ENCODE measurements at regions not wholly inside any gene's neighbourhood (a gene's known extent, or its start where the extent isn't known, plus 50 kb on each side); places are given as distances from the start of the nearest gene placed in this dataset.

GRCh38 chr14:22699801-22700564, 55.8 kb upstream of the OR6J1 start:
- WGBS = 84% methylated on average over 8 of the region's 8 CpGs
- Histone ChIP-seq H3K36me3 (ENCODE audit: insufficient read depth, low read length) (no peaks in the 10 kb centered on the region), H3K9me3 (ENCODE audit: insufficient read depth, low read depth, low read length) (no peaks in the 10 kb centered on the region), H3K9ac (ENCODE audit: low read depth, low read length) (no peak overlapping the region), H3K27me3 (ENCODE audit: insufficient read depth, low read length) (peaks cover 2% of the 10 kb centered on the region; the same call in 1 of the 2 replicates), H3K4me3 (ENCODE audit: low read length) (no peak overlapping the region), H3K4me1 (ENCODE audit: insufficient read depth, low read length) (no peaks in the 10 kb centered on the region), H3K27ac (ENCODE audit: low read depth, low read length) (no peak overlapping the region)

- peaks cover 29% of the 10 kb centered on the region; the same call in 1 of the 2 replicates for H3K27me3 ChIP-seq (ENCODE audit: insufficient read depth, low read length)
- no peak overlapping the region for H3K9ac ChIP-seq (ENCODE audit: low read depth, low read length)
- WGBS = 87% methylated on average over 8 of the region's 9 CpGs
- peak overlapping the region; percentile 37 for H3K4me3 ChIP-seq (ENCODE audit: low read length)
- H3K4me1 ChIP-seq (ENCODE audit: insufficient read depth, low read length) = no peaks in the 10 kb centered on the region; the same call in 1 of the 2 replicates
- no peaks in the 10 kb centered on the region for H3K36me3 ChIP-seq (ENCODE audit: insufficient read depth, low read length)
- H3K27ac ChIP-seq (ENCODE audit: low read depth, low read length) = no peak overlapping the region
- no peaks in the 10 kb centered on the region for H3K9me3 ChIP-seq (ENCODE audit: insufficient read depth, low read depth, low read length)
Measured at GRCh38 chr14:22713631-22713950, 52.9 kb upstream of the OXA1L start.

DNA sequence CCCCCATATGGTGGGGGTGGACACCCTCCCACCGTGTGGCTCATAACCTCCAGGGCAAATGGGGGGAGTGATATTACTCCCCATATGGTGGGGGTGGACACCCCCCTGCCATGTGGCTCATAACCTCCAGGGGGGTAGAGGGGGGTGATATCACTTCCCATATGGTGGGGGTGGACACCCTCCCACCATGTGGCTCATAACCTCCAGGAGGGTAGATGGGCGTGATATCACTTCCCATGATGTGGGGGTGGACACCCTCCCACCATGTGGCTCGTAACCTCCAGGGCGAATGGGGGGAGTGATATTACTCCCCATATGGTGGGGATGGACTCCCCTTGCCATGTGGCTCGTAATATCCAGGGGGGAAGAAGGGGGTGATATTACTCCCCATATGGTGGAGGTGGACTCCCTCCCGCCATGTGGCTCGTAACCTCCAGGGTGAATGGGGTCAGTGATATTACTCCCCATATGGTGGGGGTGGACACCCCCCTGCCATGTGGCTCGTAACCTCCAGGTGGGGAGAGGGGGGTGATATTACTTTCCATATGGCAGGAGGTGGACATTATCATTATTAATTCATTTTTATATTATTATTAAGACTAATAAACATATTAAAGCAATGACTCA, 51.2 kb upstream of the OXA1L start:
- peaks cover 29% of the 10 kb centered on the region; the same call in 1 of the 2 replicates for H3K27me3 ChIP-seq (ENCODE audit: insufficient read depth, low read length)
- WGBS = 90% methylated on average over 6 of the region's 8 CpGs

DNA sequence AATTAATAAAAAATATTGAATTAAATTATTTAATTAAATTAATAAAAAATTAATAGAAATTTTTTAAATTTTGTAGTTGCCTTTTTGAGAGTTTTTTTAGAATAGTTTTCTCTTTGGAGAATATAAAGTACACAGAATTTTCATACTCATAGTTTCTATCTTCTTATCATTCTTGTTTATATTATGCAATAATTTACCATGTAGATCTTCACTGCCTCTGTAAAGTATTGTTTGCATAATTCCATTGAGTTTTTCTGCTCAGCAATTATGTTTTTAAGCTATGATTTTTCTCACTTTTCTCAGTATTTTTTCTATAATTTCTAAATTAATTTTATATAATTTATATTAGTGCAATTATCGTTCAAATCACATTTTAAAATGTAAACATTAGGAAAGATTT, 50.6 kb upstream of the OXA1L start:
- no CpG with 5 or more reads among the region's 1 CpG for whole genome bisulfite sequencing
- Histone ChIP-seq H3K9me3 (ENCODE audit: insufficient read depth, low read depth, low read length) (no peaks in the 10 kb centered on the region), H3K9ac (ENCODE audit: low read depth, low read length) (no peak overlapping the region), H3K27ac (ENCODE audit: low read depth, low read length) (no peak overlapping the region), H3K4me1 (ENCODE audit: insufficient read depth, low read length) (no peaks in the 10 kb centered on the region; the same call in 1 of the 2 replicates), H3K4me3 (ENCODE audit: low read length) (no peak overlapping the region), H3K27me3 (ENCODE audit: insufficient read depth, low read length) (peaks cover 27% of the 10 kb centered on the region; the same call in 1 of the 2 replicates), H3K36me3 (ENCODE audit: insufficient read depth, low read length) (no peaks in the 10 kb centered on the region)

More for the DNA sequence above, 51.2 kb upstream of the OXA1L start:
- H3K4me1 ChIP-seq (ENCODE audit: insufficient read depth, low read length) = no peaks in the 10 kb centered on the region; the same call in 1 of the 2 replicates
- no peak overlapping the region for H3K27ac ChIP-seq (ENCODE audit: low read depth, low read length)
- no peak overlapping the region for H3K4me3 ChIP-seq (ENCODE audit: low read length)
- no peaks in the 10 kb centered on the region for H3K9me3 ChIP-seq (ENCODE audit: insufficient read depth, low read depth, low read length)
- H3K36me3 ChIP-seq (ENCODE audit: insufficient read depth, low read length) = no peaks in the 10 kb centered on the region
- no peak overlapping the region for H3K9ac ChIP-seq (ENCODE audit: low read depth, low read length)

Measured in HUES64 (cell line).